ENCODE measurements at regions not wholly inside any gene's neighbourhood (a gene's known extent, or its start where the extent isn't known, plus 50 kb on each side); places are given as distances from the start of the nearest gene placed in this dataset.

GRCh38 chr7:130927564-130927963 lies 193.6 kb upstream of the KLF14 start:
- TF ChIP-seq EZH2phosphoT487 (IDR thresholded peaks at IDR 0.05; ENCODE audit: low read length) (no peak), CTCF (IDR thresholded peaks at IDR 0.05; ENCODE audit: low read length) (no peak), EZH2 (optimal IDR thresholded peaks at IDR 0.05; ENCODE audit: low read depth, low read length) (no peak)
- Histone ChIP-seq H3K4me3 (ENCODE audit: low read length) (no peak overlapping the region), H3K9me3 (replicated peaks; ENCODE audit: insufficient read depth, low read length) (no peaks in the 10 kb centered on the region), H3K36me3 (replicated peaks; ENCODE audit: insufficient read depth, low read length) (peaks cover under 1% of the 10 kb centered on the region; the same call in 1 of the 2 replicates), H3K4me1 (ENCODE audit: low read length) (no peaks in the 10 kb centered on the region), H3K79me2 (ENCODE audit: low read length) (peaks cover 81% of the 10 kb centered on the region), H3F3A (ENCODE audit: insufficient read depth, low read length) (no peaks in the 10 kb centered on the region), H3K9me2 (replicated peaks; ENCODE audit: insufficient read depth, low read length) (no peaks in the 10 kb centered on the region), H2AFZ (ENCODE audit: low read length) (no peak overlapping the region), H4K20me1 (ENCODE audit: insufficient read depth, low read length) (0 out of 2 replicates have a peak, but pooled peaks cover 8% of the 10 kb centered on the region), H3K4me2 (ENCODE audit: low read depth, low read length) (no peak overlapping the region), H3K27me3 (replicated peaks; ENCODE audit: insufficient read depth, low read length) (no peaks in the 10 kb centered on the region), H3K9ac (ENCODE audit: low read length) (no peak overlapping the region), H3K27ac (ENCODE audit: low read length) (no peak overlapping the region)
- DNase-seq, result no peak

GRCh38 chr7:130929896-130930659 lies 196.1 kb upstream of the KLF14 start:
- Histone ChIP-seq H3K9me3 (replicated peaks; ENCODE audit: insufficient read depth, low read length) (no peaks in the 10 kb centered on the region), H2AFZ (ENCODE audit: low read length) (no peak overlapping the region), H3K79me2 (ENCODE audit: low read length) (peaks cover 92% of the 10 kb centered on the region), H3K4me1 (ENCODE audit: low read length) (no peaks in the 10 kb centered on the region), H3K4me3 (ENCODE audit: low read length) (no peak overlapping the region), H3F3A (ENCODE audit: insufficient read depth, low read length) (no peaks in the 10 kb centered on the region), H3K9ac (ENCODE audit: low read length) (no peak overlapping the region), H4K20me1 (ENCODE audit: insufficient read depth, low read length) (peaks cover 12% of the 10 kb centered on the region; the same call in 1 of the 2 replicates), H3K36me3 (replicated peaks; ENCODE audit: insufficient read depth, low read length) (peaks cover 9% of the 10 kb centered on the region; the same call in 1 of the 2 replicates), H3K4me2 (ENCODE audit: low read depth, low read length) (no peak overlapping the region), H3K27me3 (replicated peaks; ENCODE audit: insufficient read depth, low read length) (no peaks in the 10 kb centered on the region), H3K9me2 (replicated peaks; ENCODE audit: insufficient read depth, low read length) (no peaks in the 10 kb centered on the region), H3K27ac (ENCODE audit: low read length) (no peak overlapping the region)
- no peak for TF ChIP-seq EZH2phosphoT487 (IDR thresholded peaks at IDR 0.05; ENCODE audit: low read length)
- no peak for TF ChIP-seq EZH2 (optimal IDR thresholded peaks at IDR 0.05; ENCODE audit: low read depth, low read length)
- TF ChIP-seq CTCF (IDR thresholded peaks at IDR 0.05; ENCODE audit: low read length), result no peak
- DNase-seq, result no peak

- DNase-seq, result no peak
- peaks cover 9% of the 10 kb centered on the region; the same call in 1 of the 2 replicates for H3K36me3 ChIP-seq (replicated peaks; ENCODE audit: insufficient read depth, low read length)
- H3K79me2 ChIP-seq (ENCODE audit: low read length), result peaks cover 93% of the 10 kb centered on the region
- H3K9ac ChIP-seq (ENCODE audit: low read length), result no peak overlapping the region
- H2AFZ ChIP-seq (ENCODE audit: low read length), result no peak overlapping the region
- no peaks in the 10 kb centered on the region for H3K9me2 ChIP-seq (replicated peaks; ENCODE audit: insufficient read depth, low read length)
- H3K9me3 ChIP-seq (replicated peaks; ENCODE audit: insufficient read depth, low read length), result no peaks in the 10 kb centered on the region
- no peaks in the 10 kb centered on the region for H3K4me1 ChIP-seq (ENCODE audit: low read length)
- no peak overlapping the region for H3K4me3 ChIP-seq (ENCODE audit: low read length)
- TF ChIP-seq EZH2phosphoT487 (IDR thresholded peaks at IDR 0.05; ENCODE audit: low read length), result no peak
- no peak for TF ChIP-seq EZH2 (optimal IDR thresholded peaks at IDR 0.05; ENCODE audit: low read depth, low read length)
- no peak for TF ChIP-seq CTCF (IDR thresholded peaks at IDR 0.05; ENCODE audit: low read length)
- no peaks in the 10 kb centered on the region for H3K27me3 ChIP-seq (replicated peaks; ENCODE audit: insufficient read depth, low read length)
- H3K4me2 ChIP-seq (ENCODE audit: low read depth, low read length), result no peak overlapping the region
- H3K27ac ChIP-seq (ENCODE audit: low read length), result no peak overlapping the region
- H4K20me1 ChIP-seq (ENCODE audit: insufficient read depth, low read length), result peaks cover 12% of the 10 kb centered on the region; the same call in 1 of the 2 replicates
- H3F3A ChIP-seq (ENCODE audit: insufficient read depth, low read length), result no peaks in the 10 kb centered on the region
Observed at GRCh38 chr7:130930681-130931080, 196.7 kb upstream of the KLF14 start.
